ENCODE measurements at regions not wholly inside any gene's neighbourhood (a gene's known extent, or its start where the extent isn't known, plus 50 kb on each side); places are given as distances from the start of the nearest gene placed in this dataset.

DNA sequence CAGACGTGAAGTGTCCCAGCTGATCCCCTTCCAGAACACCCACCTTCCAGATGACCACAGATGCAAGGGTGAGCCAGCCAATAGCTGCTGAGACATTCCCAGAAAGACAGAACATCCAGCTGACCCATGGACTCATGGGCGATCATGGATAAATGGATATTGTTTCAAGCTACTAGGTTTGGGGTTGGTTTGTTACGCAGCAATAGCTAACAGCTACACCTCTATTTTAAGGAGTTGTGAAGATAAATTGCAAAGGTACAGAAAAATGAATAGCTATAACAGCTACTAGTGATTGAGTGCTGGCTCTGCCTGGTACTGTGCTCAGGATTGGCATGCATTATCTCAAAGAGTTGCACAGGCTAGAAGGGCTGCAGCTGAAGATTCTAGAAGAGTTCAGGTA lies 122.5 kb downstream of the MIAT start:
- Histone ChIP-seq H2BK120ac (ENCODE audit: low read depth, low read length, poor library complexity, severe bottlenecking) (no peak overlapping the region), H3K23ac (ENCODE audit: insufficient read length, low read depth, low read length) (no peak overlapping the region), H2BK12ac (ENCODE audit: insufficient read length, low read depth, low read length) (no peak overlapping the region), H3T11ph (ENCODE audit: low read length) (no peak overlapping the region), H2AK5ac (ENCODE audit: insufficient read length, low read length) (no peak overlapping the region), H4K20me1 (ENCODE audit: control insufficient read depth, insufficient read depth, insufficient read length) (no peaks in the 10 kb centered on the region), H3K9ac (ENCODE audit: extremely low read depth, insufficient read length, low read length) (no peak overlapping the region), H2BK15ac (ENCODE audit: low read depth, low read length) (no peak overlapping the region), H4K5ac (ENCODE audit: insufficient read length, low read depth, low read length) (no peak overlapping the region), H4K8ac (replicated peaks; ENCODE audit: insufficient read length, low read depth, low read length) (no peak overlapping the region), H2BK5ac (ENCODE audit: insufficient read length, low read length) (no peak overlapping the region), H3K56ac (ENCODE audit: insufficient read length, low read depth, low read length) (no peak overlapping the region), H2BK20ac (ENCODE audit: low read depth, low read length, poor library complexity, severe bottlenecking) (no peak overlapping the region), H3K4ac (ENCODE audit: low read depth, low read length) (no peak overlapping the region), H3K4me2 (ENCODE audit: insufficient read depth, insufficient read length, low read length) (no peak overlapping the region), H3K79me2 (ENCODE audit: insufficient read depth, low read length) (no peaks in the 10 kb centered on the region), H3K79me1 (ENCODE audit: insufficient read depth, low read depth, low read length, poor library complexity, severe bottlenecking) (no peaks in the 10 kb centered on the region), H3K27me3 (ENCODE audit: insufficient read depth, low read length) (peaks cover 6% of the 10 kb centered on the region; the same call in 1 of the 2 replicates), H4K91ac (ENCODE audit: insufficient read length, low read depth, low read length) (no peak overlapping the region), H3K18ac (ENCODE audit: insufficient read length, low read depth, low read length) (no peak overlapping the region), H2AFZ (ENCODE audit: low read length) (no peak overlapping the region), H3K23me2 (ENCODE audit: insufficient read length, low read depth, low read length, poor library complexity, severe bottlenecking) (no peaks in the 10 kb centered on the region), H3K27ac (ENCODE audit: insufficient read length, low read depth, low read length) (no peak overlapping the region), H3K14ac (ENCODE audit: insufficient read depth, low read length) (no peak overlapping the region), H3K4me1 (ENCODE audit: insufficient read depth, low read length) (peaks cover 2% of the 10 kb centered on the region; the same call in 1 of the 2 replicates), H3K9me3 (ENCODE audit: control insufficient read depth, low read depth, low read length) (peaks cover 9% of the 10 kb centered on the region)
- Mint-ChIP-seq H3K9me3 (peaks cover 5 to 14% of the 10 kb centered on the region in 2 experiments; a peak in 4 of 5 replicates), H3K4me3 (no peak overlapping the region), H3K36me3 (ENCODE audit: insufficient read depth in 1 of 3, low read depth in 3 of 3) (peaks cover 9 to 29% (median 17%) of the 10 kb centered on the region in 3 experiments), H3K4me1 (peaks cover 55 to 59% of the 10 kb centered on the region in 2 experiments), H3K27me3 (ENCODE audit: low read depth) (peaks cover 72% of the 10 kb centered on the region), H3K27ac (no peak overlapping the region)
- WGBS (ENCODE audit: extremely low coverage, insufficient read length, low lambda C conversion rate) = no CpG with 5 or more reads among the region's 3 CpGs
- no peak for DNase-seq
- no peak for TF ChIP-seq CTCF (conservative IDR thresholded peaks at IDR 0.05)
